Smooth muscle cell (in vitro differentiated cells): ENCODE measurements at regions not wholly inside any gene's neighbourhood (a gene's known extent, or its start where the extent isn't known, plus 50 kb on each side); places are given as distances from the start of the nearest gene placed in this dataset.

Source experiments
- DNase-seq: peaks from one replicate; lab custom pipeline; 2025; ENCODE audit not compliant: unreplicated experiment; lab: John Stamatoyannopoulos, UW
- H2AFZ ChIP-seq: fragments of 200-600 bp; sonication (generic); 2 replicates; pipeline ENCODE4 v1.6.0; 2016; ENCODE audit warnings: antibody characterized with exemption, low read depth, mild to moderate bottlenecking
- H3F3A ChIP-seq: fragments of 200-600 bp; sonication (generic); 2 replicates; pipeline ENCODE4 v1.6.0; 2017; ENCODE audit warnings: antibody characterized with exemption, low read depth
- H3K27ac ChIP-seq: fragments of 200-600 bp; sonication (generic); 2 replicates; pipeline ENCODE4 v1.5.1; 2016; ENCODE audit warnings: low read depth, mild to moderate bottlenecking
- H3K27me3 ChIP-seq: fragments of 200-600 bp; sonication (generic); 2 replicates; pipeline ENCODE4 v1.6.1; 2016; ENCODE audit warnings: low read depth, mild to moderate bottlenecking
- H3K36me3 ChIP-seq: fragments of 200-600 bp; sonication (generic); 2 replicates; pipeline ENCODE4 v1.5.1; 2016; ENCODE audit warnings: low read depth
- H3K4me1 ChIP-seq: fragments of 200-600 bp; sonication (generic); 2 replicates; pipeline ENCODE4 v1.5.1; 2016; ENCODE audit warnings: low read depth
- H3K4me2 ChIP-seq: fragments of 200-600 bp; sonication (generic); 2 replicates; pipeline ENCODE4 v1.6.0; 2016; ENCODE audit warnings: mild to moderate bottlenecking
- H3K4me3 ChIP-seq: fragments of 200-600 bp; sonication (generic); 2 replicates; pipeline ENCODE4 v1.5.1; 2016; ENCODE audit warnings: mild to moderate bottlenecking
- H3K79me2 ChIP-seq: fragments of 200-600 bp; sonication (generic); 2 replicates; pipeline ENCODE4 v1.6.0; 2016; ENCODE audit warnings: low read depth, mild to moderate bottlenecking
- H3K9ac ChIP-seq: fragments of 200-600 bp; sonication (generic); 2 replicates; pipeline ENCODE4 v1.6.0; 2016; ENCODE audit warnings: low read depth
- H3K9me3 ChIP-seq: fragments of 200-600 bp; sonication (generic); replicated peaks from 2 replicates; pipeline ENCODE4 v1.5.1; 2016; ENCODE audit warnings: low read depth
- H4K20me1 ChIP-seq: fragments of 200-600 bp; sonication (generic); 2 replicates; pipeline ENCODE4 v1.6.0; 2016; ENCODE audit warnings: low read depth
- WGBS: methylation state at CpG from one replicate; pipeline ENCODE4 v1.1.7; 2016; ENCODE audit warnings: low lambda C conversion rate; 5-methylcytosine and 5-hydroxymethylcytosine counted together
- TF ChIP-seq, protein P1 (sequence below): fragments of 200-600 bp; sonication (generic); IDR thresholded peaks from 2 replicates; pipeline ENCODE4 v1.5.1; 2017; ENCODE audit warnings: borderline replicate concordance, mild to moderate bottlenecking, antibody characterized with exemption; ENCODE audit not compliant: insufficient read depth, poor library complexity, severe bottlenecking

- Histone ChIP-seq H2AFZ (no peak overlapping the region), H3K9ac (no peak overlapping the region), H3K27ac (no peak overlapping the region), H3K27me3 (no peaks in the 10 kb centered on the region), H3K4me1 (no peaks in the 10 kb centered on the region), H4K20me1 (no peaks in the 10 kb centered on the region), H3K79me2 (no peaks in the 10 kb centered on the region), H3F3A (no peaks in the 10 kb centered on the region), H3K9me3 (no peaks in the 10 kb centered on the region), H3K36me3 (no peaks in the 10 kb centered on the region), H3K4me2 (no peak overlapping the region), H3K4me3 (no peak overlapping the region)
- TF ChIP-seq, protein P1, sequence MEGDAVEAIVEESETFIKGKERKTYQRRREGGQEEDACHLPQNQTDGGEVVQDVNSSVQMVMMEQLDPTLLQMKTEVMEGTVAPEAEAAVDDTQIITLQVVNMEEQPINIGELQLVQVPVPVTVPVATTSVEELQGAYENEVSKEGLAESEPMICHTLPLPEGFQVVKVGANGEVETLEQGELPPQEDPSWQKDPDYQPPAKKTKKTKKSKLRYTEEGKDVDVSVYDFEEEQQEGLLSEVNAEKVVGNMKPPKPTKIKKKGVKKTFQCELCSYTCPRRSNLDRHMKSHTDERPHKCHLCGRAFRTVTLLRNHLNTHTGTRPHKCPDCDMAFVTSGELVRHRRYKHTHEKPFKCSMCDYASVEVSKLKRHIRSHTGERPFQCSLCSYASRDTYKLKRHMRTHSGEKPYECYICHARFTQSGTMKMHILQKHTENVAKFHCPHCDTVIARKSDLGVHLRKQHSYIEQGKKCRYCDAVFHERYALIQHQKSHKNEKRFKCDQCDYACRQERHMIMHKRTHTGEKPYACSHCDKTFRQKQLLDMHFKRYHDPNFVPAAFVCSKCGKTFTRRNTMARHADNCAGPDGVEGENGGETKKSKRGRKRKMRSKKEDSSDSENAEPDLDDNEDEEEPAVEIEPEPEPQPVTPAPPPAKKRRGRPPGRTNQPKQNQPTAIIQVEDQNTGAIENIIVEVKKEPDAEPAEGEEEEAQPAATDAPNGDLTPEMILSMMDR = no peak
- no peak for DNase-seq
- 97% methylated on average over 2 of the region's 2 CpGs for WGBS
These were observed 74.0 kb downstream of the SPRY1 start for GRCh38 chr4:123470640-123471039.

GRCh38 chr4:123471655-123472369 lies 75.2 kb downstream of the SPRY1 start:
- Histone ChIP-seq H3K9me3 (no peaks in the 10 kb centered on the region), H3K79me2 (no peaks in the 10 kb centered on the region), H3K4me1 (no peaks in the 10 kb centered on the region), H4K20me1 (no peaks in the 10 kb centered on the region), H3K27me3 (no peaks in the 10 kb centered on the region), H2AFZ (no peak overlapping the region), H3K27ac (no peak overlapping the region), H3F3A (no peaks in the 10 kb centered on the region), H3K4me2 (no peak overlapping the region), H3K36me3 (no peaks in the 10 kb centered on the region), H3K9ac (no peak overlapping the region), H3K4me3 (no peak overlapping the region)
- TF ChIP-seq, protein P1 = no peak
- WGBS = 97% methylated on average over 3 of the region's 3 CpGs
- no peak for DNase-seq

- Histone ChIP-seq H3K36me3 (no peaks in the 10 kb centered on the region), H3K79me2 (no peaks in the 10 kb centered on the region), H3K27ac (no peak overlapping the region), H4K20me1 (no peaks in the 10 kb centered on the region), H3K9ac (no peak overlapping the region), H3K4me3 (no peak overlapping the region), H3K9me3 (no peaks in the 10 kb centered on the region), H3K4me2 (no peak overlapping the region), H2AFZ (no peak overlapping the region), H3K27me3 (no peaks in the 10 kb centered on the region), H3F3A (no peaks in the 10 kb centered on the region), H3K4me1 (peaks cover 18% of the 10 kb centered on the region)
- TF ChIP-seq, protein P1 = no peak
- no peak for DNase-seq
- WGBS = 94% methylated on average over 4 of the region's 4 CpGs
These were observed 78.2 kb downstream of the SPRY1 start for GRCh38 chr4:123474817-123475216.

DNA sequence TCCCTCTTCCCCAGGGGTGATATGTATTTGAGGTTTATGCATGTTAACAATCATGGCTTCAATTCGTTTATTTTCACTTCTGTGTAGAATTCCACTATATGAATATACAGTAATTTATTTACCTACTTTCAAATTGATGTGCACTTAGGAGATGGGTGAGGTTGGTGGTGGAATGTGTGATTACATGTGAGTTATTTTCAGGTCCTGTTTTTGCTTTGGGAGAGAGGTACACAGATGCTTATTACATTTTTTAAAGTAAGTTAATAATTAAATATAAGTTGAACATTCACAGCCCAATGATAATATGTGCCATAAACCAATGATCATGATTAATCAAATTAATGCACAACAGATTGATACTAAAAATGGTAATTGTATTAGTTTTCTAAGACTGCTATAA lies 79.5 kb downstream of the SPRY1 start:
- Histone ChIP-seq H4K20me1 (no peaks in the 10 kb centered on the region), H3K9me3 (no peaks in the 10 kb centered on the region), H3K9ac (no peak overlapping the region), H3K36me3 (no peaks in the 10 kb centered on the region), H3K4me3 (no peak overlapping the region), H3K4me1 (peaks cover 20% of the 10 kb centered on the region), H2AFZ (no peak overlapping the region), H3F3A (peaks cover 5% of the 10 kb centered on the region), H3K79me2 (no peaks in the 10 kb centered on the region), H3K27me3 (no peaks in the 10 kb centered on the region), H3K4me2 (no peak overlapping the region), H3K27ac (no peak overlapping the region)
- DNase-seq = no peak
- 0% methylated on average over 1 of the region's 1 CpG for WGBS
- TF ChIP-seq, protein P1 = no peak
